Parathyroid adenoma (tissue), 2 donors: ENCODE measurements at regions not wholly inside any gene's neighbourhood (a gene's known extent, or its start where the extent isn't known, plus 50 kb on each side); places are given as distances from the start of the nearest gene placed in this dataset.
"Not testable (repeated sequence)": the region's sequence is repeated elsewhere in the genome, so short reads cannot be mapped to it uniquely, and the experiment has no call there.

Experiments used
- H2AFZ ChIP-seq: fragments of 300-600 bp; sonication (generic); one replicate; pipeline ENCODE4 v1.7.0; 2017; ENCODE audit warnings: antibody characterized with exemption, mild to moderate bottlenecking
- H3K27ac ChIP-seq: fragments of 300-600 bp; sonication (generic); one replicate; pipeline ENCODE4 v1.7.0; 2017
- H3K27me3 ChIP-seq: fragments of 300-600 bp; sonication (generic); one replicate; pipeline ENCODE4 v1.7.0; 2017; ENCODE audit warnings: low read length; ENCODE audit not compliant: control insufficient read depth, insufficient read depth
- H3K36me3 ChIP-seq: fragments of 300-600 bp; sonication (generic); one replicate; pipeline ENCODE4 v1.7.0; 2017; ENCODE audit warnings: low read length; ENCODE audit not compliant: control insufficient read depth, insufficient read depth
- H3K4me1 ChIP-seq: fragments of 300-600 bp; sonication (generic); one replicate; pipeline ENCODE4 v1.7.0; 2017; ENCODE audit warnings: control low read depth
- H3K4me2 ChIP-seq: fragments of 300-600 bp; sonication (generic); one replicate; pipeline ENCODE4 v1.7.0; 2017; ENCODE audit warnings: low read length
- H3K4me3 ChIP-seq: fragments of 300-600 bp; sonication (generic); one replicate; pipeline ENCODE4 v1.7.0; 2017; ENCODE audit warnings: low read depth, low read length
- H3K79me2 ChIP-seq: fragments of 300-600 bp; sonication (generic); one replicate; pipeline ENCODE4 v1.7.0; 2017; ENCODE audit warnings: control low read depth
- H3K9ac ChIP-seq: fragments of 300-600 bp; sonication (generic); one replicate; pipeline ENCODE4 v1.7.0; 2017; ENCODE audit warnings: mild to moderate bottlenecking
- H3K9me3 ChIP-seq: fragments of 300-600 bp; sonication (generic); one replicate; pipeline ENCODE4 v1.7.0; 2017; ENCODE audit warnings: low read length; ENCODE audit not compliant: control insufficient read depth
- CTCF ChIP-seq: fragments of 300-600 bp; sonication (generic); IDR thresholded peaks from one replicate; pipeline ENCODE4 v1.7.0; 2017; ENCODE audit warnings: antibody characterized with exemption, mild to moderate bottlenecking
- donor health status: primary hyperparathyroidism.

- H3K4me2 ChIP-seq = no peak overlapping the region
These were observed 537.9 kb downstream of the HINT1 start for GRCh38 chr5:130627145-130627544.

GRCh38 chr5:130624805-130625204 is 540.3 kb downstream of the HINT1 start:
- no peaks in the 10 kb centered on the region for H3K36me3 ChIP-seq
- H3K9ac ChIP-seq = no peak overlapping the region
- H3K9me3 ChIP-seq = no peaks in the 10 kb centered on the region
- no peaks in the 10 kb centered on the region for H3K4me1 ChIP-seq
- H3K4me2 ChIP-seq = no peak overlapping the region
- no peak overlapping the region for H2AFZ ChIP-seq
- no peak for TF ChIP-seq CTCF
- no peak overlapping the region for H3K27ac ChIP-seq
- H3K4me3 ChIP-seq = no peak overlapping the region
- no peaks in the 10 kb centered on the region for H3K27me3 ChIP-seq
- H3K79me2 ChIP-seq = no peaks in the 10 kb centered on the region

More at GRCh38 chr5:130627145-130627544, 537.9 kb downstream of the HINT1 start:
- Histone ChIP-seq H3K79me2 (no peaks in the 10 kb centered on the region), H3K27ac (no peak overlapping the region), H2AFZ (no peak overlapping the region), H3K9me3 (no peaks in the 10 kb centered on the region), H3K27me3 (no peaks in the 10 kb centered on the region), H3K36me3 (no peaks in the 10 kb centered on the region), H3K4me3 (no peak overlapping the region), H3K4me1 (no peaks in the 10 kb centered on the region), H3K9ac (no peak overlapping the region)
- no peak for TF ChIP-seq CTCF

DNA sequence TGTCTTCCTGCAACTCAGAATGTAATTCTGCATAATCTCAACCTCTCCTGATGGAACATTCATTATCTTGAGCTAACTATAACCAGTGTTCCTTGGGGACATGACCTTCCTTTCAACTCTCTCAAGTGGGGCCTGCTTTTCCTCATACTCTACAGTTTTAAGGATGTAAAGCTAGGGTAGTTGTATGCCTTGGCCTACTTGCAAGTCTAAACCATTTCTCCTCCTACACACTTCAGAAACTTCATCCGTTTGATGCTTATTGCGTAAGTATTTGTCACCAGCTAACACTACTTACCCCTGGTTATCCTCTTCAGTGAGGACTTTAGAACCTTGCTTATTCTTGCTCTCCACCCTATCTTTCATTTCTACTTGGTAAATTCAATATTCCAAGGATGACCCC is 548.9 kb downstream of the HINT1 start:
- Histone ChIP-seq H3K4me1 (no peaks in the 10 kb centered on the region), H3K27me3 (no peaks in the 10 kb centered on the region), H3K4me2 (no peak overlapping the region), H3K9ac (no peak overlapping the region), H3K27ac (no peak overlapping the region), H3K4me3 (no peak overlapping the region), H3K79me2 (no peaks in the 10 kb centered on the region), H3K36me3 (no peaks in the 10 kb centered on the region), H2AFZ (no peak overlapping the region), H3K9me3 (no peaks in the 10 kb centered on the region)
- no peak for TF ChIP-seq CTCF

DNA sequence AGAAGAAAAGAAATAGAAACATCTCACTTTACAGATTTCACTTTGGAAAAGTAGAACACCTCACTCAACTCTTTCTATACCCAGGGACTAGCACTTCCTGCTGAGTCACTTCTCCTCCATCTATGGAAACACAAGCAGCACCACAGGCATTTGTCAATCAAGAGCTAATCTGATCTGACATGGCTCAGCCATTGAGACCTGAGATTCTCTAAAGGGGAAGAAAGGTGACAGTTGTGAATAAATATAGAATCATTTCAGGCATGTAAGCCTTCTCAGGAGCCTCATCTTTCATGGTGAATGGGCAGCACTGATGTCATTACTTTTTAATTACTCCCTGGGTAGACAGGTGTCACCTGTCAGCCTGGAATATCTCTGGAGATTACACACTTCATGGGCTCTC is 559.8 kb downstream of the HINT1 start:
- no peaks in the 10 kb centered on the region for H3K79me2 ChIP-seq
- no peak overlapping the region for H3K9ac ChIP-seq
- no peak for TF ChIP-seq CTCF
- H3K9me3 ChIP-seq = no peaks in the 10 kb centered on the region
- H3K27me3 ChIP-seq = no peaks in the 10 kb centered on the region
- no peak overlapping the region for H3K4me2 ChIP-seq
- H3K36me3 ChIP-seq = no peaks in the 10 kb centered on the region
- H3K4me1 ChIP-seq = no peaks in the 10 kb centered on the region
- no peak overlapping the region for H3K27ac ChIP-seq
- H3K4me3 ChIP-seq = no peak overlapping the region
- no peak overlapping the region for H2AFZ ChIP-seq

- H3K79me2 ChIP-seq, H3K36me3 ChIP-seq, H3K27ac ChIP-seq, H3K27me3 ChIP-seq, H3K4me2 ChIP-seq, H3K4me3 ChIP-seq, H3K9ac ChIP-seq, H3K9me3 ChIP-seq, H3K4me1 ChIP-seq, H2AFZ ChIP-seq: not testable (repeated sequence)
These were observed 568.4 kb downstream of the HINT1 start for GRCh38 chr5:130596647-130597046.
